HPDE6-E6E7 (cell line): ENCODE measurements at regions not wholly inside any gene's neighbourhood (a gene's known extent, or its start where the extent isn't known, plus 50 kb on each side); places are given as distances from the start of the nearest gene placed in this dataset.

ENCODE experiments used
- DNase-seq: peaks from one replicate; pipeline ENCODE4 v3.0.0; 2011; ENCODE audit warnings: missing footprints; ENCODE audit errors: extremely low spot score

GRCh38 chr18:46344416-46345180, 240.4 kb downstream of the HAUS1 start:
- DNase-seq = no peak

GRCh38 chr18:46345181-46345465, 240.9 kb downstream of the HAUS1 start:
- DNase-seq = no peak

GRCh38 chr18:46346213-46346612, 242.0 kb downstream of the HAUS1 start:
- DNase-seq = no peak

GRCh38 chr18:46346896-46347630, 242.9 kb downstream of the HAUS1 start:
- DNase-seq = no peak

- DNase-seq = no peak
These were observed 246.5 kb downstream of the HAUS1 start for GRCh38 chr18:46350598-46351159.

GRCh38 chr18:46352520-46353250, 248.5 kb downstream of the HAUS1 start:
- no peak for DNase-seq

GRCh38 chr18:46353460-46353859, 249.3 kb downstream of the HAUS1 start:
- no peak for DNase-seq

- no peak for DNase-seq
These were observed 252.3 kb downstream of the HAUS1 start for GRCh38 chr18:46356278-46357033.

- DNase-seq = no peak
These were observed 256.0 kb downstream of the HAUS1 start for GRCh38 chr18:46360102-46360699.

GRCh38 chr18:46360866-46361265, 256.7 kb downstream of the HAUS1 start:
- no peak for DNase-seq

- no peak for DNase-seq
These were observed 258.3 kb downstream of the HAUS1 start for GRCh38 chr18:46362533-46362932.

- no peak for DNase-seq
These were observed 259.9 kb downstream of the HAUS1 start for GRCh38 chr18:46364048-46364447.

- DNase-seq = no peak
These were observed 262.0 kb downstream of the HAUS1 start for GRCh38 chr18:46366201-46366600.

GRCh38 chr18:46366751-46367376, 262.7 kb downstream of the HAUS1 start:
- DNase-seq = no peak

GRCh38 chr18:46369323-46369722, 265.1 kb downstream of the HAUS1 start:
- DNase-seq = no peak

- no peak for DNase-seq
These were observed 266.7 kb downstream of the HAUS1 start for GRCh38 chr18:46370898-46371297.

GRCh38 chr18:46372670-46373069, 268.5 kb downstream of the HAUS1 start:
- no peak for DNase-seq

GRCh38 chr18:46373131-46373530, 268.9 kb downstream of the HAUS1 start:
- no peak for DNase-seq

- DNase-seq = no peak
These were observed 269.6 kb downstream of the HAUS1 start for GRCh38 chr18:46373791-46374190.

- no peak for DNase-seq
These were observed 270.7 kb downstream of the HAUS1 start for GRCh38 chr18:46374850-46375249.

- DNase-seq = no peak
These were observed 273.4 kb downstream of the HAUS1 start for GRCh38 chr18:46377557-46377956.
